NCI-H2029 (cell line): ENCODE measurements at regions not wholly inside any gene's neighbourhood (a gene's known extent, or its start where the extent isn't known, plus 50 kb on each side); places are given as distances from the start of the nearest gene placed in this dataset.
"Not testable (repeated sequence)": the region's sequence is repeated elsewhere in the genome, so short reads cannot be mapped to it uniquely, and the experiment has no call there.

Source experiments
- DNase-seq: peaks from one replicate; lab custom pipeline; 2025; lab: John Stamatoyannopoulos, UW

GRCh38 chr9:28923351-28923750 is 1350.1 kb upstream of the C9orf72 start:
- DNase-seq = no peak

GRCh38 chr9:28925157-28925556 is 1351.9 kb upstream of the C9orf72 start:
- DNase-seq = no peak

GRCh38 chr9:28926306-28926705 is 1353.0 kb upstream of the C9orf72 start:
- DNase-seq = no peak

GRCh38 chr9:28927691-28928090 is 1354.4 kb upstream of the C9orf72 start:
- DNase-seq = no peak

GRCh38 chr9:28929433-28929832 is 1356.2 kb upstream of the C9orf72 start:
- DNase-seq = no peak

- DNase-seq = no peak
Observed at GRCh38 chr9:28930766-28931165, 1357.5 kb upstream of the C9orf72 start.

GRCh38 chr9:28934111-28934510 is 1360.8 kb upstream of the C9orf72 start:
- DNase-seq = no peak

- DNase-seq = no peak
Observed at GRCh38 chr9:28938981-28939380, 1365.7 kb upstream of the C9orf72 start.

GRCh38 chr9:28941856-28942255 is 1368.6 kb upstream of the C9orf72 start:
- DNase-seq = no peak

GRCh38 chr9:28942941-28943340 is 1369.7 kb upstream of the C9orf72 start:
- DNase-seq = no peak

- DNase-seq = no peak
Observed at GRCh38 chr9:28946648-28947047, 1373.4 kb upstream of the C9orf72 start.

- no peak for DNase-seq
Observed at GRCh38 chr9:28951945-28952344, 1378.7 kb upstream of the C9orf72 start.

GRCh38 chr9:28956116-28956880 is 1383.0 kb upstream of the C9orf72 start:
- DNase-seq = no peak

GRCh38 chr9:28960602-28961001 is 1387.3 kb upstream of the C9orf72 start:
- no peak for DNase-seq

GRCh38 chr9:28961623-28962022 is 1388.3 kb upstream of the C9orf72 start:
- DNase-seq = no peak

- DNase-seq = no peak
Observed at GRCh38 chr9:28967226-28967625, 1393.9 kb upstream of the C9orf72 start.

GRCh38 chr9:28970241-28970654 is 1397.0 kb upstream of the C9orf72 start:
- no peak for DNase-seq

GRCh38 chr9:28971881-28972280 is 1398.6 kb upstream of the C9orf72 start:
- no peak for DNase-seq

GRCh38 chr9:28976250-28976649 is 1403.0 kb upstream of the C9orf72 start:
- no peak for DNase-seq

- no peak for DNase-seq
Observed at GRCh38 chr9:28976684-28977083, 1403.4 kb upstream of the C9orf72 start.

GRCh38 chr9:28981129-28981528 is 1407.8 kb upstream of the C9orf72 start:
- no peak for DNase-seq

GRCh38 chr9:28981711-28982110 is 1408.4 kb upstream of the C9orf72 start:
- no peak for DNase-seq

GRCh38 chr9:28984016-28984415 is 1410.7 kb upstream of the C9orf72 start:
- DNase-seq = no peak

- not testable (repeated sequence) for DNase-seq
Observed at GRCh38 chr9:28990009-28990408, 1416.7 kb upstream of the C9orf72 start.
